CD1c-positive myeloid dendritic cell (primary cell): ENCODE measurements at regions not wholly inside any gene's neighbourhood (a gene's known extent, or its start where the extent isn't known, plus 50 kb on each side); places are given as distances from the start of the nearest gene placed in this dataset.
"Not testable (repeated sequence)": the region's sequence is repeated elsewhere in the genome, so short reads cannot be mapped to it uniquely, and the experiment has no call there.

ENCODE experiments used
- DNase-seq: peaks from one replicate; pipeline ENCODE4 v3.0.0-alpha.2; 2016; ENCODE audit errors: extremely low spot score

- DNase-seq = no peak
Observed at GRCh38 chr10:17538941-17539340, 78.2 kb downstream of the HACD1 start.

DNA sequence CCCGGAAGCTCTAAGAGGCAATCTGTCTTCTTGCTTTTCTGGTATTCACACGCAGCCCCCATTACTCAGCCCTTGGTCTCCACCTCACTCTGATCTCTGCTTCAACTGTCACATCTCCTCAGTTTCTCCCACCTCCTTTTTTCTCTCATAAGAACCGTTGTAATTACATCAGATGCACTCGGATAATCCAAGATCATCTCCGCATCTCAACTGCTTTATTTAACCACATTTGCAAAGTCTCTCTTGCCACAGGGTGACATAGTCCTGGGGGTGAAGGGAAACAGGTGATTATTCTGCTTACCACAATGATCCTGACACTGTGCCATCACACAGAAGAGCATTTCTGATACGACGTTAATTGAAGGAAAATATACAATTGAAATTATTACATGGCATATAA is 79.9 kb downstream of the HACD1 start:
- no peak for DNase-seq

GRCh38 chr10:17536221-17536620 is 81.0 kb downstream of the HACD1 start:
- no peak for DNase-seq

DNA sequence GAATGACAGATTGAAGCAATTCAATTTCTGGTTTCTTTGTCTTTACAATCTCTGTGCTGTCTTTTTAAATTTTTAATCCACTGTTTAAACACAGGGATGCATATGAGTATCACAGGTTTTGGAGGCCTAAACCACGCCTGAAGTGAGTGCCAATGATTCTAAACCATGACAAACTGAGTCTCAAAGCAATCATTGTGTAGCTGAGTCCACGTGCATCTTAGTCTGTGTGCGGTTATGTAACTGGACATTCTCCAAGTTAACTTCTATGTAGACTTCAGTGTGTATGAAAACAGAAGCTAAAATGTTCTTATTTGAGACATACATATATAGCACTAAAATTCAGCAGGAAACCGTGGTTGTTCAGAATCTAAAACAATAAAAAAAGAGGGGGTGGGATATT is 79.3 kb upstream of the ST8SIA6 start:
- no peak for DNase-seq

DNA sequence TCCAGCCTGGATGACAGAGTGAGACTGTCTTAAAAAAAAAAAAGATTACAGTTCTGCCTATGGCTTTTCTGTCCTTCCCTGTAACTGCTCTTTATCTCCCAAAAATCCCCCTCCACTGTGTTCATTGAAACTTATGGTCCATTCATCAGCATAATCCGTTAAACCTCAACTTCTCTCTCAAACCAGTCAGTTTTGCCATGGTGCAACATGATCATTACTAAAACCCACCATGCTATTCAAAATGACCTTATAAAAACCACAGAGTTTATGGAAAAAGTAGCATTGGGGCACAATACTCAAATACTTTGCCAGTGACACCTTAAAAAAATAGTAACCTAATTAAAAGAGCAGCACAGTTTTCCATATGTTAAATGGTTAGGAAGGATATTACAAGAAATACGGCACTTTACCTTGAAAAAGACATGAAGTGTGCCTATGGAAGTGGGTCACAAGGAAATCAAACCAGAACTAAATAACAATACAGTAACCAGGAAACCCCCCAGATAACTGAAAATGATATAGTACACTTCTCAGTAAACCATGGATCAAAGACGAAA is 74.0 kb upstream of the ST8SIA6 start:
- DNase-seq = no peak

DNA sequence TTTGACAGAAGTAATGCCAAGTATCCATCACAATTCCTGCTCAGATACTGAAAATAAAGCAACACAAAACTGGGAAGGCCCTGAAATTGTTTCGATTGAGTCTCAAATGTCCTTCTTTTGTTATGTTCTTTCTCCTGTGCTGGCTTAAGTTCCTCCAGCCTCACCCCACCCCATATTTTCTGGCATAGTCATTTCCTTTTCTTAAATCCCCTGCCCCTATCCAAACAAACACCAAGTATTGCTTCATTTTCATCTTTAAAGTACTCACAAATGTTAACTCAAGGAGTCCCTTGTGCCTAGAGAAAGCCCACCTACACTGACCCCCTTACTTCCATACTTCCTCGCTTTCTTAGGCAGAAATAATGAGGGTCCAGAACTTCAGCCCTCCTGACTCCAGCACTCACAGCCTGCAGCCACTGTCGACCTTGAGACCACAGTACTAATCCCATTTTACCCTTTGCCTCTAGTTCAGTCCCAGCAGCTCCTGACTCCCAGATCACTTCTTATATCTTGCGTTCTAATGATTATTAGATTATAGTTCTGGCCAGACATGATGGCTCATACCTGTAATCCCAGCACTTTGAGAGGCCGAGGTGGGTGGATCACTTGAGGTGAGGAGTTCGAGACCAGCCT is 73.2 kb upstream of the ST8SIA6 start:
- DNase-seq = no peak

DNA sequence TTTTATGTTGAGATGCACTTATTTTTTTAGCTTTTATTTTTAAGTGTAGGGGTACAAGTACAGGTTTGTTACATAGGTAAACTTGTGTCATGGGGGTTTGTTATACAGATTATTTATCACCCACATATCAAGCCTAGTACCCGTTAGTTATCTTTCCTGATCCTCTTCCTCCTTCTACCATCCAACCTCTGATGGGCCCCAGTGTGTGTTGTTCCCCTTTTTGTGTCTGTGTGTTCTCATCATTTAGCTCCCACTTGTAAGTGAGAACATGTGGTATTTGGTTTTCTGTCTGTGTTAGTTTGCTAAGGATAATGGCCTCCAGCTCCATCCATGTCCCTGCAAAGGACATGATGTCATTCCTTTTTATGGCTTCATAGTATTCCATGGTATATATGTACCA is 72.2 kb upstream of the ST8SIA6 start:
- DNase-seq = peak; percentile 18

- DNase-seq = no peak
Observed at GRCh38 chr10:17523917-17524316, 69.5 kb upstream of the ST8SIA6 start.

DNA sequence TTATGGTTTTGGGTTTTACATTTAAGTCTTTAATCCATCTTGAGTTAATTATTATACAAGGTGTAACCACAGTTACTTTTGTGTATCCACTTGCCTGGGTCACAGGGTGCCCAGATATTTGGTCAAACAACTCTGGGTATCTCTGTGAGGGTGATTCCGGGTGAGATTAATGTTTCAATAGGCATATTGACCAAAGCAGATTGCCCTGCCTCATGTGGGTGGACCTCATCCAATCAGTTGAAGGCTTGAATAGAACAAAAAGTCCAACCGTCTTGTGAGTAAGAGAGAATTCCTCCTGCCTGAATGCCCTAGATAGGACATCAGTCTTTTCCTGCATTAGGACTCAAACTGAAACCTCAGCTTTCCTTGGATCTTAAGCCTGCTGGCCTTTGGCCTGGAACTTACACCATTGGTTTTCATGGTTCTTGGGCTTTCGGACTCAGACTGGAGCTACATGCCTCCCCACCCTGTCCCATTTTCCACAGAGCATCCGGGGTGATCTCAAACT is 68.9 kb upstream of the ST8SIA6 start:
- no peak for DNase-seq

DNA sequence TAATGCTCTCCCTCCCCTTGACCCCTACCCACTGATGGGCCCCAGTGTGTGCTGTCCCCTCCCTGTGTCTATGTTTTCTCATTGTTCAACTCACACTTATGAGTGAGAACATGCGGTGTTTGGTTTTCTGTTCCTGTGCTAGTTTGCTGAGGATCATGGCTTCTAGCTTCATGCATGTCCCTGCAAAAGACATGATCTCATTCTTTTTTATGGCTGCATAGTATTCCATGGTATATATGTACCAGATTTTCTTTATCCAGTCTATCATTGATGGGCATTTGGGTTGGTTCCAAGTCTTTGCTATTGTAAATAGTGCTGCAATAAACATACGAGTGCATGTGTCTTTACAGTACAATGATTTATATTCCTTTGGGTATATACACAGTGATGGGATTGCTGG is 67.9 kb upstream of the ST8SIA6 start:
- not testable (repeated sequence) for DNase-seq

DNA sequence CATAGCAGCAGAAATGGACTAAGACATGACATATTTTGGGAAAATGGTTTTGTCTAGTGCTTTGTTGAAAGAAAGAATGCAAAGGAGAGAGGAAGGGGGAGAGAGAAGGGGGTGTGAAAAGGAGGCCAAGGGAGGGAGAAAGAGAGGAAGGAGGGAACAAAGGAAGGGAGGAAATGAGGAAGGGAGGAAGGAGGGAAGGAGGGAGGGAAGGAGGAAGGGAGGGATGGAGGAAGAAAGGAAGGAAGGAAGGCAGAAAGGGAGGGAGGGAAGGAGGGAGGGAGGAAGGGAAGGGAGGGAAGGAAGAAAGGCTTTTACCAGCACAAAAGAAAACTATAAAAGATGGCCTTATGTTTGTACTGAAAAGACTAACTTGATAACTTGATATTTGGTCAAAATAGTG is 65.1 kb upstream of the ST8SIA6 start:
- no peak for DNase-seq

GRCh38 chr10:17518338-17518737 is 63.9 kb upstream of the ST8SIA6 start:
- no peak for DNase-seq

GRCh38 chr10:17516376-17516775 is 62.0 kb upstream of the ST8SIA6 start:
- peak; percentile 19 for DNase-seq

DNA sequence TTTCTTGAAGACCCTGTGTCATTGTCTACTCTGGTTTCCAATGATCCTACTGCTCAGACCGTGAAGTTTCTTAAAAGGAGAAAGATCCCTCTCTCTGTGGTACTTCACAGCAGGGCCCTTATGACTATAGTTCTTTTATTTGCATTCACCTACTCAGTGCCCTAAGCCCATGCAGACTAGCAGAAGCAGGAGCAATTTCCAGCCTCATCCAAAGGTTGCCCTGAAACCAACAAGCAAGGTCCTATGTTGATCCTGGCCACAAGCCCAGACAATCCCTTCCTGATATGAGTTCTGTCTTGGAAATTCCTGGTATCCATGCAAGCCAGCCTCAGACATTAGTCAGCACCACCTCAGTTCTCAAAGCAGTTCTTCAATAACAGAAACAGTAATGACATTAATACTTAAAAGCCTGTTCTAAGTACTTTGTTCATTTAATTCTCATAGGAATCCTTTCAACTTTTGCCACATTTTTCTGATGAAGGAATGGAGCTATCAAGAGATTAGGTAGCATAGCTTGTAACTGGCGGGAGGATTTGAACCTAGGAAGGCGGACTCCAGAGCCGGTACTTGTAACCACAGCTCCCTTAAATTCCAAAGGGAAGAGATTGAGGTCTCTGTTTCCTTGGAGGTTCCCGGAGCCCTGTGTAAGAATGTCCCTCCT is 58.1 kb upstream of the ST8SIA6 start:
- DNase-seq = peak; percentile 9

- peak; percentile 72 for DNase-seq
Observed at GRCh38 chr10:17510242-17510908, 56.0 kb upstream of the ST8SIA6 start.

DNA sequence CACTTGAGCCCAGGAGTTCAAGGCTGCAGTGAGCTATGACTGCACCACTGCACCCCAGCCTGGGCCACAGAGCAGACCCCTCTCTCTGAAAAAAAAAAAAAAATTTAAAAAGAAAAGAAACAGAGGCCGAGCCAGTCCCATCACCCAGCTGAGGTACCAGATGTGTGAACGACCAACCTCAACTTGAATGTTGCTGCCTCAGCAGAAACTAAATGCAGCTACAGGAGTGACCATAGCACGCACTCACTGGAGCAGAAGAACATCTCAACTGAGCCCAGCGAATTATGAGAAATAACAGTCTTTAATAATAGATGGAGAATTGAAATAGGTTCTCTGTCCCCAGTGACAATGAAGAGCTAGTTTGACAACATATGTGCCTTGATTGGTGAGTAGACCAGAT is 53.1 kb upstream of the ST8SIA6 start:
- DNase-seq = no peak

DNA sequence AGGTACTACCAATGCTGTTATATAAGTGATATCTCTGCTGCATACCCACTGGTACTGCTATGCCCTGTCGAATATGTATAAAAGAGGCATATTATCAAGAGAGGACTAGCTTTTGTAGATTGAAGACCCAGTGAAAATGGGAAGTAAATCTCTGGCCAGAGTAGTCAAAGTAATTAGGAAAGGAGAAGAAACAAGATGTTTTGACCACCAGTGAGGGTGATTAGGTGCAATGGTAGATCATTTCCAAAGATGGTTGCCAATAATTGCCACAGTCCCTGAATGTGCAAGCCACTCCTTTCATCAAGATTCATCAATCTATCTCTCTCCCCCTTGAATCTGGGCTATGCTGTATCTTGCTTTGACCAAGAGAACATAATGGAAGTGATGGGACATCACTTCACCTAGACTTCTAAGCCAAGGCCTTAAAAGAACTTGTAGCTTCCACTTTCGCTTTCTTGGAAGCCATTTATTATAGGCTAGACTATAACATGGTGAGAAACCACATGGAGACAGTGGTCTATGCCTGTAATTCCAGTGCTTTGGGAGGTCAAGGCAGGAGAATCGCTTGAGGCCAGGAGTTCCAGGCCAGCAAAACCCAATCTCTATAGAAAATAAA is 52.6 kb upstream of the ST8SIA6 start:
- DNase-seq = peak; percentile 46

GRCh38 chr10:17506390-17506789 is 52.0 kb upstream of the ST8SIA6 start:
- peak; percentile 69 for DNase-seq

DNA sequence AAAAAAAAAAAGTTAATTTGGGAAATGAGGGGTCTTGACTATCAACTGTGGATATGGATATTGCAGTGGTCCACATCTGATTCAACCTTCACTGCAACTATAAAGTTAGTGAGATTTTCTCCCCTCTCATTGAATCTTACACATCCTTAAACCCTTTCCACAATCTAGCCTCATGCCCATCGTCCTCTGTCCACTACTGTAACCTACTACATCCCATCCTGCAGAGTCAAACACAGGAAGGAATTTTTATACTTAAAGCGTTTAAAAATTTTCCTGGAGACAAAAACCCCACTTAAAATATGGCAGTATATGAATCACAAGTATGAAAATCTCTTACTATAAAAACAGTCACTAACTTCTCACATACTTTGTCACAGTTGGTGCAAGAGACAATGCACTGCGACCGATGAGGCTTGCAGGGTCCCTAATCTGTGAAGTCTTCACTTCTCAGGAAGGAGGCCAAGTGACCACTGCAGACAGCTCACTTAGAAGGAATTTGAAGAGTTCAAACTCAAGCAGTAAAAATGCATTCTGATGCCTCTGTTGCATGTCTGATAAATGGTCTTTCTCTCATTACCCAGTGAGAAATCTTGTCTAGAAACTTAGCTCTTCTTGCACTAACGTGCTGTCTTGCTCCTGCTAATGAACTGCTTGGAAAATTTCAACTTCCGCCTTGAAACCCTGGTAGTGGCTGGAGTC is 50.3 kb upstream of the ST8SIA6 start:
- DNase-seq = no peak
